H1 (cell line): ENCODE measurements at regions not wholly inside any gene's neighbourhood (a gene's known extent, or its start where the extent isn't known, plus 50 kb on each side); places are given as distances from the start of the nearest gene placed in this dataset.

Experiments used
- CBX5 ChIP-seq: fragments of 300-800, 300-1000 bp; sonication (generic); IDR thresholded peaks from 2 replicates; pipeline ENCODE4 v1.7.1; 2016; ENCODE audit warnings: antibody characterized with exemption, low read length, low read depth
- KDM5A ChIP-seq: fragments of 200-600 bp; IDR thresholded peaks from 2 replicates; pipeline ENCODE4 v1.7.1; 2012; ENCODE audit warnings: mild to moderate bottlenecking, low read length, inconsistent platforms, mixed read lengths
- TF ChIP-seq, protein P1 (sequence below): fragments of 300-600 bp; sonication (generic); IDR thresholded peaks from 2 replicates; pipeline ENCODE4 v1.7.1; 2012; ENCODE audit warnings: low read length, moderate library complexity, mild to moderate bottlenecking, inconsistent platforms; ENCODE audit not compliant: insufficient replicate concordance

DNA sequence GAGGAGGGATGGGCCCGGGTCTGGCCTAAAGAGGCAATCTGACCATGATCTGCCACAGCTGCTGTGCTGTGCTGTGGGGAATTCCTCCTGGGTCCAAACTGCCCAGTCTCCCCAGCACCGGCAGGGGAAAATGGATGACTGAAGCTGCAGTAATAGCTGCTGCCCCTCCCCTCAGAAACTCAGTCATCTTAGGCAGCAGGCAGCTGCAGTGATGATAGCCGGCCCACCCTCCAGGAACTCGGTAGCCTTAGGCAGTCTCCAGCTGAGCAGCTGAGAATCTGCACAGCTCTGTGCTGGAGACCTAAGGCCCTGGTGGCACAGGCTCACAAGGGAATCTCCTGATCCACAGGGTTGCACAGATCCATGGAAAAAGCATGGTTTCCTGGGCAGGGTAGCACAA lies 113.4 kb upstream of the USP38 start (continued):
- TF ChIP-seq, protein P1, sequence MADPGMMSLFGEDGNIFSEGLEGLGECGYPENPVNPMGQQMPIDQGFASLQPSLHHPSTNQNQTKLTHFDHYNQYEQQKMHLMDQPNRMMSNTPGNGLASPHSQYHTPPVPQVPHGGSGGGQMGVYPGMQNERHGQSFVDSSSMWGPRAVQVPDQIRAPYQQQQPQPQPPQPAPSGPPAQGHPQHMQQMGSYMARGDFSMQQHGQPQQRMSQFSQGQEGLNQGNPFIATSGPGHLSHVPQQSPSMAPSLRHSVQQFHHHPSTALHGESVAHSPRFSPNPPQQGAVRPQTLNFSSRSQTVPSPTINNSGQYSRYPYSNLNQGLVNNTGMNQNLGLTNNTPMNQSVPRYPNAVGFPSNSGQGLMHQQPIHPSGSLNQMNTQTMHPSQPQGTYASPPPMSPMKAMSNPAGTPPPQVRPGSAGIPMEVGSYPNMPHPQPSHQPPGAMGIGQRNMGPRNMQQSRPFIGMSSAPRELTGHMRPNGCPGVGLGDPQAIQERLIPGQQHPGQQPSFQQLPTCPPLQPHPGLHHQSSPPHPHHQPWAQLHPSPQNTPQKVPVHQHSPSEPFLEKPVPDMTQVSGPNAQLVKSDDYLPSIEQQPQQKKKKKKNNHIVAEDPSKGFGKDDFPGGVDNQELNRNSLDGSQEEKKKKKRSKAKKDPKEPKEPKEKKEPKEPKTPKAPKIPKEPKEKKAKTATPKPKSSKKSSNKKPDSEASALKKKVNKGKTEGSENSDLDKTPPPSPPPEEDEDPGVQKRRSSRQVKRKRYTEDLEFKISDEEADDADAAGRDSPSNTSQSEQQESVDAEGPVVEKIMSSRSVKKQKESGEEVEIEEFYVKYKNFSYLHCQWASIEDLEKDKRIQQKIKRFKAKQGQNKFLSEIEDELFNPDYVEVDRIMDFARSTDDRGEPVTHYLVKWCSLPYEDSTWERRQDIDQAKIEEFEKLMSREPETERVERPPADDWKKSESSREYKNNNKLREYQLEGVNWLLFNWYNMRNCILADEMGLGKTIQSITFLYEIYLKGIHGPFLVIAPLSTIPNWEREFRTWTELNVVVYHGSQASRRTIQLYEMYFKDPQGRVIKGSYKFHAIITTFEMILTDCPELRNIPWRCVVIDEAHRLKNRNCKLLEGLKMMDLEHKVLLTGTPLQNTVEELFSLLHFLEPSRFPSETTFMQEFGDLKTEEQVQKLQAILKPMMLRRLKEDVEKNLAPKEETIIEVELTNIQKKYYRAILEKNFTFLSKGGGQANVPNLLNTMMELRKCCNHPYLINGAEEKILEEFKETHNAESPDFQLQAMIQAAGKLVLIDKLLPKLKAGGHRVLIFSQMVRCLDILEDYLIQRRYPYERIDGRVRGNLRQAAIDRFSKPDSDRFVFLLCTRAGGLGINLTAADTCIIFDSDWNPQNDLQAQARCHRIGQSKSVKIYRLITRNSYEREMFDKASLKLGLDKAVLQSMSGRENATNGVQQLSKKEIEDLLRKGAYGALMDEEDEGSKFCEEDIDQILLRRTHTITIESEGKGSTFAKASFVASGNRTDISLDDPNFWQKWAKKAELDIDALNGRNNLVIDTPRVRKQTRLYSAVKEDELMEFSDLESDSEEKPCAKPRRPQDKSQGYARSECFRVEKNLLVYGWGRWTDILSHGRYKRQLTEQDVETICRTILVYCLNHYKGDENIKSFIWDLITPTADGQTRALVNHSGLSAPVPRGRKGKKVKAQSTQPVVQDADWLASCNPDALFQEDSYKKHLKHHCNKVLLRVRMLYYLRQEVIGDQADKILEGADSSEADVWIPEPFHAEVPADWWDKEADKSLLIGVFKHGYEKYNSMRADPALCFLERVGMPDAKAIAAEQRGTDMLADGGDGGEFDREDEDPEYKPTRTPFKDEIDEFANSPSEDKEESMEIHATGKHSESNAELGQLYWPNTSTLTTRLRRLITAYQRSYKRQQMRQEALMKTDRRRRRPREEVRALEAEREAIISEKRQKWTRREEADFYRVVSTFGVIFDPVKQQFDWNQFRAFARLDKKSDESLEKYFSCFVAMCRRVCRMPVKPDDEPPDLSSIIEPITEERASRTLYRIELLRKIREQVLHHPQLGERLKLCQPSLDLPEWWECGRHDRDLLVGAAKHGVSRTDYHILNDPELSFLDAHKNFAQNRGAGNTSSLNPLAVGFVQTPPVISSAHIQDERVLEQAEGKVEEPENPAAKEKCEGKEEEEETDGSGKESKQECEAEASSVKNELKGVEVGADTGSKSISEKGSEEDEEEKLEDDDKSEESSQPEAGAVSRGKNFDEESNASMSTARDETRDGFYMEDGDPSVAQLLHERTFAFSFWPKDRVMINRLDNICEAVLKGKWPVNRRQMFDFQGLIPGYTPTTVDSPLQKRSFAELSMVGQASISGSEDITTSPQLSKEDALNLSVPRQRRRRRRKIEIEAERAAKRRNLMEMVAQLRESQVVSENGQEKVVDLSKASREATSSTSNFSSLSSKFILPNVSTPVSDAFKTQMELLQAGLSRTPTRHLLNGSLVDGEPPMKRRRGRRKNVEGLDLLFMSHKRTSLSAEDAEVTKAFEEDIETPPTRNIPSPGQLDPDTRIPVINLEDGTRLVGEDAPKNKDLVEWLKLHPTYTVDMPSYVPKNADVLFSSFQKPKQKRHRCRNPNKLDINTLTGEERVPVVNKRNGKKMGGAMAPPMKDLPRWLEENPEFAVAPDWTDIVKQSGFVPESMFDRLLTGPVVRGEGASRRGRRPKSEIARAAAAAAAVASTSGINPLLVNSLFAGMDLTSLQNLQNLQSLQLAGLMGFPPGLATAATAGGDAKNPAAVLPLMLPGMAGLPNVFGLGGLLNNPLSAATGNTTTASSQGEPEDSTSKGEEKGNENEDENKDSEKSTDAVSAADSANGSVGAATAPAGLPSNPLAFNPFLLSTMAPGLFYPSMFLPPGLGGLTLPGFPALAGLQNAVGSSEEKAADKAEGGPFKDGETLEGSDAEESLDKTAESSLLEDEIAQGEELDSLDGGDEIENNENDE, result no peak
- TF ChIP-seq CBX5 (no peak), KDM5A (no peak)
